CD14-positive monocyte (primary cell): ENCODE measurements at regions not wholly inside any gene's neighbourhood (a gene's known extent, or its start where the extent isn't known, plus 50 kb on each side); places are given as distances from the start of the nearest gene placed in this dataset.

Experiments
- DNase-seq, 3 donors: peaks; one replicate each; pipeline ENCODE4 v3.0.0-alpha.2; 2011 to 2022
- H2AFZ ChIP-seq: 2 replicates; pipeline ENCODE4 v1.6.0; 2012; ENCODE audit warnings: mild to moderate bottlenecking, low read depth, low read length, inconsistent platforms; ENCODE audit not compliant: insufficient read depth, poor library complexity, severe bottlenecking
- H3K27ac ChIP-seq, 2 donors: 1 replicate in 1 of 2; 2 replicates in 1 of 2; pipeline ENCODE4 v1.5.1; 2012 to 2013; ENCODE audit warnings: low read length in 2 of 2, control low read depth in 1 of 2, inconsistent platforms in 1 of 2, low read depth in 1 of 2, mild to moderate bottlenecking in 1 of 2
- H3K27me3 ChIP-seq, 2 donors: one replicate each; pipeline versions ENCODE4 v1.6.0 to v1.6.1; 2011 to 2013; ENCODE audit warnings: low read length in 2 of 2; ENCODE audit not compliant: control insufficient read depth in 2 of 2, insufficient read depth in 2 of 2
- H3K36me3 ChIP-seq, 2 donors: replicated peaks in 1 of 2; 1 replicate in 1 of 2; 2 replicates in 1 of 2; pipeline versions ENCODE4 v1.5.1 to v1.6.1; 2012 to 2013; ENCODE audit warnings: low read length in 2 of 2, control low read depth in 1 of 2, inconsistent platforms in 1 of 2, mild to moderate bottlenecking in 1 of 2; ENCODE audit not compliant: insufficient read depth in 2 of 2, control insufficient read depth in 1 of 2
- H3K4me1 ChIP-seq, 2 donors: 1 replicate in 1 of 2; 2 replicates in 1 of 2; pipeline versions ENCODE4 v1.5.1 to v1.6.1; 2012 to 2013; ENCODE audit warnings: low read length in 2 of 2, control low read depth in 1 of 2, inconsistent platforms in 1 of 2, mild to moderate bottlenecking in 1 of 2, moderate library complexity in 1 of 2; ENCODE audit not compliant: insufficient read depth in 2 of 2, control insufficient read depth in 1 of 2
- H3K4me2 ChIP-seq: replicated peaks from 2 replicates; pipeline ENCODE3; 2012; ENCODE audit warnings: low read length, moderate library complexity, mild to moderate bottlenecking; ENCODE audit not compliant: poor library complexity, severe bottlenecking; ENCODE audit errors: extremely low read depth
- H3K4me3 ChIP-seq, 3 experiments: fragments of 200-600 bp in 1 of 3; sonication (generic) in 1 of 3; replicated peaks in 1 of 3; 1 replicate in 2 of 3; 2 replicates in 1 of 3; pipeline ENCODE4 v1.5.1; 2011 to 2013; ENCODE audit warnings: low read length in 3 of 3, mild to moderate bottlenecking in 3 of 3, control low read depth in 2 of 3, low read depth in 2 of 3, inconsistent platforms in 1 of 3, moderate library complexity in 1 of 3
- H3K79me2 ChIP-seq: 2 replicates; pipeline ENCODE4 v1.6.0; 2012; ENCODE audit warnings: mild to moderate bottlenecking, control low read depth, inconsistent platforms, low read length, moderate library complexity; ENCODE audit not compliant: insufficient read depth
- H3K9ac ChIP-seq: 2 replicates; pipeline ENCODE4 v1.6.0; 2017; ENCODE audit warnings: low read length, mild to moderate bottlenecking; ENCODE audit not compliant: insufficient read depth, poor library complexity, severe bottlenecking
- H3K9me3 ChIP-seq, 2 donors: replicated peaks in 1 of 2; 1 replicate in 1 of 2; 2 replicates in 1 of 2; pipeline versions ENCODE4 v1.5.1 to v1.6.1; 2012 to 2013; ENCODE audit warnings: low read length in 2 of 2, control low read depth in 1 of 2; ENCODE audit not compliant: control insufficient read depth in 1 of 2, insufficient read depth in 1 of 2
- H4K20me1 ChIP-seq: 2 replicates; pipeline ENCODE4 v1.6.0; 2012; ENCODE audit warnings: mild to moderate bottlenecking, low read length, control low read depth, moderate library complexity; ENCODE audit not compliant: insufficient read depth
- H3K27ac Mint-ChIP-seq, 7 donors: one replicate each; pipeline ENCODE4 v1.8.0; 2020; ENCODE audit warnings: mild to moderate bottlenecking in 7 of 7, mixed read lengths in 7 of 7, moderate library complexity in 6 of 7, inconsistent platforms in 2 of 7
- H3K27me3 Mint-ChIP-seq, 3 donors: one replicate each; pipeline ENCODE4 v1.8.0; 2021 to 2022; ENCODE audit warnings: low read depth in 3 of 3, mild to moderate bottlenecking in 3 of 3, mixed read lengths in 3 of 3, moderate library complexity in 3 of 3, inconsistent platforms in 1 of 3
- H3K36me3 Mint-ChIP-seq, 2 donors: one replicate each; pipeline ENCODE4 v1.8.0; 2020; ENCODE audit warnings: mixed read lengths in 2 of 2, inconsistent platforms in 1 of 2, mild to moderate bottlenecking in 1 of 2
- H3K4me1 Mint-ChIP-seq: one replicate; pipeline ENCODE4 v1.8.0; 2020; ENCODE audit warnings: mild to moderate bottlenecking, mixed read lengths
- H3K4me3 Mint-ChIP-seq, 2 donors: one replicate each; pipeline ENCODE4 v1.8.0; 2020; ENCODE audit warnings: mild to moderate bottlenecking in 2 of 2, mixed read lengths in 2 of 2, moderate library complexity in 1 of 2
- H3K9me3 Mint-ChIP-seq, 7 donors: one replicate each; pipeline ENCODE4 v1.8.0; 2020 to 2022; ENCODE audit warnings: mixed read lengths in 7 of 7, mild to moderate bottlenecking in 6 of 7, moderate library complexity in 6 of 7, inconsistent platforms in 2 of 7
- CTCF ChIP-seq: fragments of 200-600 bp; IDR thresholded peaks from one replicate; pipeline ENCODE4 v1.8.0; 2022; ENCODE audit warnings: antibody characterized with exemption, mild to moderate bottlenecking
- WGBS: methylation state at CpG from one replicate; pipeline ENCODE4 v1.1.5; 2013; ENCODE audit warnings: missing lambda C conversion rate; ENCODE audit not compliant: insufficient coverage; 5-methylcytosine and 5-hydroxymethylcytosine counted together
- intact Hi-C, 2 donors: fragments of 100-400 bp; cut with micrococcal nuclease; formaldehyde crosslinking; loops; one replicate each; pipeline versions ENCODE4 v1.15.0 to v1.15.1; 2023

GRCh38 chr9:13382595-13382994 is 103.1 kb upstream of the MPDZ start:
- Histone ChIP-seq H3K27me3 (no peaks in the 10 kb centered on the region), H3K79me2 (no peaks in the 10 kb centered on the region), H3K4me1 (no peaks in the 10 kb centered on the region), H3K27ac (no peak overlapping the region), H3K4me2 (no peak overlapping the region), H2AFZ (no peak overlapping the region), H3K36me3 (no peaks in the 10 kb centered on the region), H3K9ac (no peak overlapping the region), H3K9me3 (peaks cover 8 to 9% of the 10 kb centered on the region in 2 donors), H3K4me3 (no peak overlapping the region), H4K20me1 (no peaks in the 10 kb centered on the region)
- Mint-ChIP-seq H3K9me3 (peaks cover 0 to 11% (median 5%) of the 10 kb centered on the region in 7 donors), H3K4me1 (no peaks in the 10 kb centered on the region), H3K36me3 (no peaks in the 10 kb centered on the region), H3K27me3 (no peaks in the 10 kb centered on the region), H3K27ac (no peak overlapping the region), H3K4me3 (no peak overlapping the region)
- no peak for TF ChIP-seq CTCF
- no CpG with 5 or more reads among the region's 5 CpGs for WGBS
- intact Hi-C loops, result no loop called here
- no peak for DNase-seq

GRCh38 chr9:13380903-13381302 is 101.4 kb upstream of the MPDZ start:
- no peak overlapping the region for H2AFZ ChIP-seq
- H4K20me1 ChIP-seq, result no peaks in the 10 kb centered on the region
- H3K4me1 Mint-ChIP-seq, result no peaks in the 10 kb centered on the region
- no peak overlapping the region for H3K4me3 ChIP-seq
- H3K79me2 ChIP-seq, result no peaks in the 10 kb centered on the region
- no peak for TF ChIP-seq CTCF
- no peak overlapping the region for H3K27ac ChIP-seq
- H3K9me3 ChIP-seq, result peaks cover 8 to 9% of the 10 kb centered on the region in 2 donors
- H3K9me3 Mint-ChIP-seq, result peaks cover 0 to 8% (median 3%) of the 10 kb centered on the region in 7 donors
- 83% methylated on average over 1 of the region's 3 CpGs for WGBS
- H3K27me3 Mint-ChIP-seq, result no peaks in the 10 kb centered on the region
- no peak overlapping the region for H3K9ac ChIP-seq
- no peaks in the 10 kb centered on the region for H3K4me1 ChIP-seq
- H3K27ac Mint-ChIP-seq, result no peak overlapping the region
- no peak overlapping the region for H3K4me2 ChIP-seq
- intact Hi-C loops, result no loop called here
- H3K27me3 ChIP-seq, result no peaks in the 10 kb centered on the region
- no peaks in the 10 kb centered on the region for H3K36me3 ChIP-seq
- no peaks in the 10 kb centered on the region for H3K36me3 Mint-ChIP-seq
- DNase-seq, result no peak
- no peak overlapping the region for H3K4me3 Mint-ChIP-seq
